ENCODE measurements at regions not wholly inside any gene's neighbourhood (a gene's known extent, or its start where the extent isn't known, plus 50 kb on each side); places are given as distances from the start of the nearest gene placed in this dataset.

DNA sequence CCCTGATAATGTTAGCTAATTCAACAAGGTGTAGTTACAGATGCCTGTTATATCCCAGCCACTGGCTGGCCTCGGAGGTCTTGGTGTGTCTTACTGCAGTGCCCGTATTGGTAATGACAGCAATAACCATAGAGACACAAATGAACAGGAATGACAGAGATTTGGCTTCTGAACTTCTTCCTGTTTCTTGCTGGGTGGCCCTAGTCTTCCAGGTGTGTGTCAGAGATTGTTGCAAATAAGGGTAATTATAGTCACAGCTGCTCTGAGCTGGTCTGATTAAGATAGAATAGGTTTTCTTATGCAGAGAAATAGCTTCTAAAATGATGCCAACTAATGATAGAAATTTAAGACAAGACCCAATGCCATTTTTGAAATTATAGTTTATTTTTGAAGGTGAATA is 64.1 kb upstream of the MAD2L1 start:
- DNase-seq = no peak
- Mint-ChIP-seq H3K36me3 (ENCODE audit: low read depth) (no peaks in the 10 kb centered on the region), H3K4me1 (ENCODE audit: low read depth) (no peaks in the 10 kb centered on the region), H3K27ac (no peak overlapping the region), H3K27me3 (peaks cover 3% of the 10 kb centered on the region), H3K4me3 (no peak overlapping the region), H3K9me3 (peaks cover under 1% of the 10 kb centered on the region)
